Stomach smooth muscle (tissue), 2 donors: ENCODE measurements at regions not wholly inside any gene's neighbourhood (a gene's known extent, or its start where the extent isn't known, plus 50 kb on each side); places are given as distances from the start of the nearest gene placed in this dataset.

ENCODE experiments used
- H3K27ac ChIP-seq: one replicate; pipeline ENCODE4 v1.7.0; 2013; ENCODE audit warnings: mild to moderate bottlenecking, low read length, inconsistent platforms
- H3K27me3 ChIP-seq, 2 donors: one replicate each; pipeline ENCODE4 v1.7.0; 2013; ENCODE audit warnings: low read length in 2 of 2; ENCODE audit not compliant: insufficient read depth in 2 of 2, control insufficient read depth in 1 of 2
- H3K36me3 ChIP-seq, 2 donors: one replicate each; pipeline ENCODE4 v1.7.0; 2013; ENCODE audit warnings: low read length in 2 of 2; ENCODE audit not compliant: control insufficient read depth in 2 of 2, insufficient read depth in 2 of 2
- H3K4me1 ChIP-seq: one replicate; pipeline ENCODE4 v1.7.0; 2013; ENCODE audit warnings: low read length; ENCODE audit not compliant: control insufficient read depth, insufficient read depth
- H3K4me3 ChIP-seq, 2 donors: one replicate each; pipeline ENCODE4 v1.7.0; 2013; ENCODE audit warnings: low read length in 2 of 2
- H3K9ac ChIP-seq, 2 donors: one replicate each; pipeline ENCODE4 v1.7.0; 2013; ENCODE audit warnings: low read length in 2 of 2, mild to moderate bottlenecking in 1 of 2
- H3K9me3 ChIP-seq, 2 donors: one replicate each; pipeline ENCODE4 v1.7.0; 2013; ENCODE audit warnings: low read length in 2 of 2; ENCODE audit not compliant: control insufficient read depth in 2 of 2
- donor health status: healthy.
- donor health status: Pancreatic carcinoma.

DNA sequence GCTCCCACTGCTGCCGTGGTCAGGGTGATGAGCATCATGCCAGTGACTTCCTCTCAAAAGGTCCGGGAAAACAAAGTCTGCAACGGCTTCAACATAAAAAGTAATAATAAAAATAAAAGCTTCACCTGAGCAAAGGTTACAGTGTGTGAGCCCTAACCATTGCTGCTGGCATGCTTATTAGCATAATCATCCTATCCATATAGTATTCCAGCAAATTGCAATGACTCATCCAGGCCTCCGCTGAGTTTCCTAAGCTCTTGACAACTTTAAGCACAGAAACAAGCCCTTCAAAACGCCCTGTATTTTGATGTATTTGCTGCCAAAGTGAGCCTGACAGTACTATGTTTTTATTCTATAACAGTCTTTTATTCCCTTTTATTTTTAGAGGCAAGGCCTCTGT lies 100.5 kb downstream of the AASDH start:
- Histone ChIP-seq H3K4me3 (no peak overlapping the region), H3K27ac (no peak overlapping the region)

DNA sequence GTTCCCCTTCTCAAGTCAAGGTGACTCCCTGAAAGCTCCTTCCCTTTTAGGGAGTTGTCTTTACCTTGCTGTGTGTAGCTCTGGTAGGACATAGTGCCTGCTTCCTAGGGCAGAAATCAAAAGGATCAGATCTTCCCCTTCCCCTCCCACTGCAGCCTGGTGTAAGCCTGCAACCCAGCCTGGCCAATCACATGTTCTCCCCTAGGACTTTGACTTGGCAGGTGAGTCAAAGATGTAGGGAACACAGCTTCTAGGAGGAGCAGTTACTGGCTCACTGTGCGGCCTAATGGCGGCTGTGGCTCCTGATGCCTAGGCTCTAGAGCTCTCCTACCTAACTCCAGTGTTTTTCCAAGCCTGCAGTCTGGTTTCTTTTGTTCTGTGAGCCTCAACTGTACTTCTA lies 103.9 kb downstream of the AASDH start:
- Histone ChIP-seq H3K27ac (no peak overlapping the region), H3K9me3 (no peaks in the 10 kb centered on the region), H3K27me3 (no peaks in the 10 kb centered on the region), H3K9ac (no peak overlapping the region), H3K4me3 (no peak overlapping the region), H3K4me1 (no peaks in the 10 kb centered on the region), H3K36me3 (no peaks in the 10 kb centered on the region)

More for the DNA sequence above, 100.5 kb downstream of the AASDH start:
- Histone ChIP-seq H3K9ac (no peak overlapping the region), H3K4me1 (no peaks in the 10 kb centered on the region), H3K36me3 (no peaks in the 10 kb centered on the region), H3K9me3 (no peaks in the 10 kb centered on the region), H3K27me3 (no peaks in the 10 kb centered on the region)

DNA sequence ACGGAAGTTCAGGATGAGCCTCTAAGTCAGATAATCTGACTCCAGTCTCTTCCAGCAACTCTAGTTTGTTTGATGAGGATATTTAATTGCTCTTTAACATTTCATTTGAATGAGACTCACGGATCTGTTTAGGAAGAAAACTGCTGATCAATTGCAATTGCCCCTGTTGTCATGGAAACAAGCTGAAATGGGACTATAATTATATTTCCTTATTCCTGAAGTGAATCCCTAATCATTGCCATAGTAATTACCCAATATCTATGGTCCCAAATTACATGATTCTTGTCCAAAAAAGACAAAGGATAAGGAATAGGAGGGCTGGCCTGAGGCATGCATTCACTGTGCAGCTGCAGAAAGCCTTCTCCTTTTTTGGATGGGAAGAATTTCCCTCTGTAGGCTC lies 105.3 kb downstream of the AASDH start:
- H3K9me3 ChIP-seq = no peaks in the 10 kb centered on the region
- H3K9ac ChIP-seq = no peak overlapping the region
- H3K27ac ChIP-seq = no peak overlapping the region
- no peaks in the 10 kb centered on the region for H3K36me3 ChIP-seq
- H3K27me3 ChIP-seq = no peaks in the 10 kb centered on the region
- no peaks in the 10 kb centered on the region for H3K4me1 ChIP-seq
- no peak overlapping the region for H3K4me3 ChIP-seq

DNA sequence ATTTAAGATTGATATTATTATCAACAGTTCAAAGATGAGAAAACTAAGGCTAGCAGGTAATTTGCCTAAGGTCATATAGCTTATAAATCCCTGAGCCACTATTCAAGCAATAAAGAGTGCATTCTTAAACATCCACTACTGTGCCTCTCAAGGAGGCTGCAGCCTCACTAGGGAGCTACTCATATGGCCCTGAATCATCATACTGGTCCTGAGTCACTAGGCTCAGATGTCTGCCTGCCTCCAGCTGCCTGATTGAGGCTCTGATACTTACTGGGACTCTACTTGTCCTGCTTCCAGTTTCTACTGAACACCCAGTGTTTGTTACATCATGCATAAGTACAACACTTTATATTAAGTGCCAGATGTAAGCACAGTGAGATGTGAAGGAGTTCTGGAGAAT lies 110.7 kb downstream of the AASDH start:
- Histone ChIP-seq H3K27ac (no peak overlapping the region), H3K4me1 (no peaks in the 10 kb centered on the region), H3K27me3 (no peaks in the 10 kb centered on the region), H3K9ac (no peak overlapping the region), H3K36me3 (no peaks in the 10 kb centered on the region), H3K9me3 (no peaks in the 10 kb centered on the region), H3K4me3 (no peak overlapping the region)

DNA sequence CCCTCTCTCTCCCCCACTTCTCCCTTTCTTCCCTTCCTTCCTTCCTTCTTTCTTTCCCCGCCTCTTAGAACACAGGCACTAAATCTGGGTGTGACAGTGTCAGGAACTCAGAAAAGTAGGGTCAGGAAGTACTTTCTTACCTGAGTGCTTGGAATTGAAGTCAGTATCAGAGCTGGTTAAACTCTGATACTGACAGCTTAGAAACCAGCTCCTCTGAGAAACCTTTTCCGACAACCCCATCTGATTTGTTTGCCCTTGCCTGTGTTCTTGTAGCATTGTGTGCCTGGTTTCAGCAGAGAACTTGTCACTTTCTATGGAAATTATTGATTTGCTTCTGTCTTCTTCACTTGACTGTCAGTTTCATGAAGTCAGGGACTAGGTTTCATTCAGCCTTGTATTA lies 113.9 kb downstream of the AASDH start:
- no peaks in the 10 kb centered on the region for H3K36me3 ChIP-seq
- H3K27me3 ChIP-seq = no peaks in the 10 kb centered on the region
- no peak overlapping the region for H3K27ac ChIP-seq
- no peaks in the 10 kb centered on the region for H3K4me1 ChIP-seq
- H3K9me3 ChIP-seq = no peaks in the 10 kb centered on the region
- H3K9ac ChIP-seq = no peak overlapping the region
- H3K4me3 ChIP-seq = no peak overlapping the region

DNA sequence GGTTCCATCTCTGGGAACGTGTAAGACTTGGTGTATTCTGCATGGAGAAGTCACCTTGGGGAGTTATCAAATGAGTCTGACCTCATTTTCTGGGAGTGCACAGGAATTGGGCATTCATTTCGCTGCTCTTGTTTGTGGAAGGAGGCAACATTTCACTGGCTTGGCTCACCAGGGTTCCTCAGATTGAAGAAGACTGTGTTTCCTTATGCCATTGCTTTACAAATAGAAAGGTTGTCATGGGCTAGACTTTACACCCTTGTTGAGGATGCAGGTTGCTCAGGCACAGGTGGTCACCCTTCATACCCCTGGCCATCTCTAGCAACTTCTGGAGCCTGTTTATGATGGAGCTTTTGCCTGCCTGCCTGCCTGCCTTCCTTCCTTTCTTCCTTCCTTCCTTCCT lies 114.4 kb downstream of the AASDH start:
- no peaks in the 10 kb centered on the region for H3K36me3 ChIP-seq
- no peak overlapping the region for H3K27ac ChIP-seq
- no peak overlapping the region for H3K4me3 ChIP-seq
- H3K27me3 ChIP-seq = no peaks in the 10 kb centered on the region
- H3K9ac ChIP-seq = no peak overlapping the region
- no peaks in the 10 kb centered on the region for H3K4me1 ChIP-seq
- no peaks in the 10 kb centered on the region for H3K9me3 ChIP-seq

DNA sequence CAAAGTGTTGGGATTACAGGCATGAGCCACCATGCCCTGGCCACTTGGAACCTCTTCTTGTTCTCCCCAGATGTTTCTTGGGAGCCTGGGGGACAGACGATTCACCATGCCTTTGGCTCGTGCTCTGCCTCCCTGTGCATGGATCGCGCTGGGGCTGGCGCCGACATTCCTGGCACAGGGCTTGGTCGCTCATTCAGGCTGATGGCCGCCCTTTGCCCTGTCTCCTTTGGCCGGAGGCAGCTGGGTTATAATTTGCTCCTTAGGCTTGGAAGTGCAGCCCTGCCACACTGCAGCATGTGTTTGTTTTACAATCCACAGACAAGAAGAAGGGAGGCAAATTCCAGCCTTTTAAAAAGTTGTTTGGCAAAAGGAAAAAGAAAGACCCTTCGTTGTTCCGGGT lies 115.3 kb downstream of the AASDH start:
- no peaks in the 10 kb centered on the region for H3K9me3 ChIP-seq
- H3K4me3 ChIP-seq = no peak overlapping the region
- H3K9ac ChIP-seq = no peak overlapping the region
- H3K36me3 ChIP-seq = no peaks in the 10 kb centered on the region
- no peak overlapping the region for H3K27ac ChIP-seq
- no peaks in the 10 kb centered on the region for H3K4me1 ChIP-seq
- no peaks in the 10 kb centered on the region for H3K27me3 ChIP-seq

DNA sequence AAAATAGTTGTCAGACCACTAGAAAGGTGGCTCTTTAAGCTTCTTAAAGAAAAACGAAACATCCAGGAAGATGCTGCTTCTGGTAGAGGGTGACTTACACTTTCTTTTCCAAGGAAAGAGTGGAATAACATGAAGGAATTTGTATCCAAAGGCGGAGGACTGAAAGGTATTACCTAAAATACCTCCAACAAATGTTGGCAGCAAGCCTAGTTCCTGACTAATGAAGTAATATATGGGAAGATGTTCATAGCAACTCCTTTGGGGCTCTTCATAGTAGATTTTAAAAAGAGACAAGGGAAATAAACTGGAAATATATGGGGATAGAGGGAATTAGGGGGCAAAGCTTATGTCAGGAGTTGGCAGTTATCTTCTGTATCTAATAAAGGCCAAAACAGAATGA lies 116.2 kb downstream of the AASDH start:
- no peaks in the 10 kb centered on the region for H3K27me3 ChIP-seq
- H3K4me1 ChIP-seq = no peaks in the 10 kb centered on the region
- no peaks in the 10 kb centered on the region for H3K9me3 ChIP-seq
- H3K36me3 ChIP-seq = no peaks in the 10 kb centered on the region
- no peak overlapping the region for H3K9ac ChIP-seq
- H3K27ac ChIP-seq = no peak overlapping the region
- no peak overlapping the region for H3K4me3 ChIP-seq

DNA sequence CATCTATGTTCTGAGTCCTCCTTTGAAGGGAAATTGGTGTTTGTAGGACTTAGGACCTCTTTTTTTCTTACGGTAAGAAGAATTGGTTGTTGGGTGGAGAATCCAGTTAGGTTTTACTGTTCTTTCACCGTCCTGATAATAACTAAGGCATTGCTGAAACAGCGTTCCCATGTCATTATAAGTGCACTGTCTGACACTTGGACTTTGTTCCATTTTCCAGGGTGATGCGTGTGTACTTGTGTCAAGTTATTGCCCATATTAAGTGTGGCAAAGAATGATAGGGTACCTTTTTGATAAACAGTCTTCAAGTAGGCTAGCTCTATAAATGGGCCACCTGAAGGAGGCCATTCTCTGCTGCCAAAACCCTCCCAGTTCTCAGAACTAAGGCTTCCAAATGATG lies 119.7 kb downstream of the AASDH start:
- Histone ChIP-seq H3K9ac (no peak overlapping the region), H3K4me1 (no peaks in the 10 kb centered on the region), H3K4me3 (no peak overlapping the region), H3K27ac (no peak overlapping the region), H3K27me3 (no peaks in the 10 kb centered on the region), H3K9me3 (peaks cover 0 to 2% of the 10 kb centered on the region in 2 donors), H3K36me3 (no peaks in the 10 kb centered on the region)

DNA sequence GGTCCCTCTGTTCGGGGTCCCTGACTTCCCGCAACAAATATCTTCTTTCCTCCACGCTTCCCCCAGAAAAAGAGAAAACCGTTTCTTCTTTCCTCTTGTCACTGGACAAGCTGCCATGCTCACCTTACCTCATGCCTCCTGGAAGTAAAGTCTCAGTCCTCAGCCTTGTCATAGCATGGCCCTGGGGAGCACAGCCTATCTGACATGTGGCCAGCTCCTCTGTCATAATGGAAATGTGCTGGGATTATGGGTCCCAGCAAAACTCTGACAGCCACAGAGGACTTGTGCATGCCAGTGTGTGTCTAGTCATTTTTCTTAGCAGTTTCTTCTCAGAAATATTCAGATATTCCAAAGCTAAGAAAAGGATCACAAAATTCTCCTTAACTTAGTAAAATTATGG lies 122.4 kb downstream of the AASDH start:
- H3K36me3 ChIP-seq = no peaks in the 10 kb centered on the region
- no peak overlapping the region for H3K4me3 ChIP-seq
- no peaks in the 10 kb centered on the region for H3K27me3 ChIP-seq
- H3K9ac ChIP-seq = no peak overlapping the region
- no peaks in the 10 kb centered on the region for H3K4me1 ChIP-seq
- no peak overlapping the region for H3K27ac ChIP-seq
- H3K9me3 ChIP-seq = peaks cover 0 to 2% of the 10 kb centered on the region in 2 donors

DNA sequence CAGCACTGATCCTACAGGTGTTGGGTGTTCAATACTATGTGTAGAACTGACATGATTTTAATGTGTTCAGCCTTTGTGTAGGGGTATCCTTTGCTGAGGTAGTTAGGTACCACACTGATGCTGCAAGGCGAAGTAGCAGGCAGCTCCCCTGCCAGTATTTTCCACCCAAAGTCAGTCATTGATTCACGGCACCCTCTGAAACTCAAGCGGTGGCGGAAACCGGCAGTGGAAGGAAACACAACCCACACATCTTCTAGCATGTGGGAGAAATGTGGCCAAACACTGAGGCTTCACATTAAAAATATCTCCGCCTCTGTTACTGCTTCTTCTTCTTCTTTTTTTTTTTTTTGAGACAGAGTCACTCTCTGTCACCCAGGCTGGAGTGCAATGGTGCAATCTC lies 126.3 kb downstream of the AASDH start:
- no peak overlapping the region for H3K27ac ChIP-seq
- no peak overlapping the region for H3K4me3 ChIP-seq
- no peaks in the 10 kb centered on the region for H3K4me1 ChIP-seq
- H3K27me3 ChIP-seq = no peaks in the 10 kb centered on the region
- H3K9ac ChIP-seq = no peak overlapping the region
- H3K36me3 ChIP-seq = no peaks in the 10 kb centered on the region
- H3K9me3 ChIP-seq = peaks cover 0 to 2% of the 10 kb centered on the region in 2 donors

DNA sequence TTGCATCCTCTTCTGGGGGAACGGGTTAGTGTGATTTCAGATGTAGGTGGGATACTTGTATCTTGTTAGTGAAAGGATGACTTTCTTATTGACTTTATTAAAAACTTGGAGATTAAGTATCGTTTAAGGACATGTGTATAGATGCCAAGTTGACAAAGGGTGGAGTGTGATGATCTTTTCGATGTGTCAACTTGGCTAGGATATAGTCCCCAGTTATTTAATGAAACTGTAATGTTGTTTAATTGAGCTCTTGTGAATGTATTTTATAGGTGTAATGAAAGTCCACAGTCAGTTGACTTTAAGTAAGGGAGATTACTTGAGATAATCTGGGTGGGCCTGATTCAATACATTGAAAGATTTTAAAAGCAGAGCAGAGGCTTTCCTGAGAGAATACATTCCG lies 127.0 kb downstream of the AASDH start:
- no peaks in the 10 kb centered on the region for H3K36me3 ChIP-seq
- H3K4me1 ChIP-seq = no peaks in the 10 kb centered on the region
- no peak overlapping the region for H3K4me3 ChIP-seq
- H3K9me3 ChIP-seq = peaks cover 0 to 2% of the 10 kb centered on the region in 2 donors
- no peaks in the 10 kb centered on the region for H3K27me3 ChIP-seq
- H3K9ac ChIP-seq = no peak overlapping the region
- no peak overlapping the region for H3K27ac ChIP-seq
